ENCODE measurements at regions not wholly inside any gene's neighbourhood (a gene's known extent, or its start where the extent isn't known, plus 50 kb on each side); places are given as distances from the start of the nearest gene placed in this dataset.
"Not testable (repeated sequence)": the region's sequence is repeated elsewhere in the genome, so short reads cannot be mapped to it uniquely, and the experiment has no call there.

- DNase-seq = no peak
Observed at GRCh38 chr16:5158494-5158893, 60.9 kb upstream of the EEF2KMT start.

GRCh38 chr16:5156486-5156885, 58.9 kb upstream of the EEF2KMT start:
- not testable (repeated sequence) for DNase-seq

- not testable (repeated sequence) for DNase-seq
Observed at GRCh38 chr16:5154006-5154405, 56.4 kb upstream of the EEF2KMT start.

- DNase-seq = not testable (repeated sequence)
Observed at GRCh38 chr16:5151409-5151808, 53.8 kb upstream of the EEF2KMT start.
